Keratinocyte (primary cell): ENCODE measurements at regions not wholly inside any gene's neighbourhood (a gene's known extent, or its start where the extent isn't known, plus 50 kb on each side); places are given as distances from the start of the nearest gene placed in this dataset.

Experiments used
- DNase-seq: peaks from one replicate; pipeline ENCODE4 v3.0.0-alpha.2; 2011; ENCODE audit warnings: low read depth, missing footprints, low spot score
- FAIRE-seq: peaks from 2 replicates; lab custom pipeline; 2011; peaks lifted over from hg19 to GRCh38; lab: Jason Lieb, UNC
- H2AFZ ChIP-seq: 2 replicates; pipeline ENCODE4 v1.6.0; 2012; ENCODE audit warnings: low read length, control low read depth, inconsistent platforms; ENCODE audit not compliant: control insufficient read depth
- H3K27ac ChIP-seq: 2 replicates; pipeline ENCODE4 v1.5.1; 2011; ENCODE audit warnings: low read length; ENCODE audit not compliant: control insufficient read depth, insufficient read depth
- H3K27me3 ChIP-seq: 3 replicates; pipeline ENCODE4 v1.6.0; 2011; ENCODE audit warnings: low read length; ENCODE audit not compliant: control insufficient read depth, insufficient read depth; ENCODE audit errors: extremely low read depth
- H3K36me3 ChIP-seq, 2 experiments: 2 replicates in 1 of 2; 3 replicates in 1 of 2; pipeline ENCODE4 v1.5.1; 2011; ENCODE audit warnings: low read length in 2 of 2, mild to moderate bottlenecking in 1 of 2; ENCODE audit not compliant: control insufficient read depth in 2 of 2, insufficient read depth in 2 of 2; ENCODE audit errors: extremely low read depth in 1 of 2
- H3K4me1 ChIP-seq: 3 replicates; pipeline ENCODE4 v1.5.1; 2011; ENCODE audit warnings: low read length; ENCODE audit not compliant: control insufficient read depth, insufficient read depth; ENCODE audit errors: extremely low read depth
- H3K4me2 ChIP-seq: 3 replicates; pipeline ENCODE4 v1.6.0; 2011; ENCODE audit warnings: low read depth, low read length; ENCODE audit not compliant: control insufficient read depth, insufficient read depth; ENCODE audit errors: extremely low read depth
- H3K4me3 ChIP-seq, 3 experiments: fragments of 200-600 bp in 1 of 3; sonication (generic) in 1 of 3; 2 replicates in 2 of 3; 3 replicates in 1 of 3; pipeline ENCODE4 v1.5.1; 2011 to 2016; ENCODE audit warnings: low read length in 3 of 3, mild to moderate bottlenecking in 3 of 3, control low read depth in 2 of 3, inconsistent platforms in 1 of 3, low read depth in 1 of 3, mixed read lengths in 1 of 3, mixed run types in 1 of 3, moderate library complexity in 1 of 3; ENCODE audit not compliant: control insufficient read depth in 2 of 3, insufficient read depth in 2 of 3; ENCODE audit errors: extremely low read depth in 1 of 3
- H3K79me2 ChIP-seq: 2 replicates; pipeline ENCODE4 v1.6.0; 2012; ENCODE audit warnings: low read length; ENCODE audit not compliant: control insufficient read depth, insufficient read depth
- H3K9ac ChIP-seq: 3 replicates; pipeline ENCODE4 v1.6.0; 2011; ENCODE audit warnings: low read length; ENCODE audit not compliant: control insufficient read depth, insufficient read depth; ENCODE audit errors: extremely low read depth
- H3K9me1 ChIP-seq: 3 replicates; pipeline ENCODE4 v1.6.0; 2011; ENCODE audit warnings: low read length; ENCODE audit not compliant: control insufficient read depth, insufficient read depth; ENCODE audit errors: extremely low read depth
- H3K9me3 ChIP-seq: 2 replicates; pipeline ENCODE4 v1.5.1; 2012; ENCODE audit warnings: low read depth, low read length; ENCODE audit not compliant: control insufficient read depth
- H4K20me1 ChIP-seq: 3 replicates; pipeline ENCODE4 v1.6.0; 2011; ENCODE audit warnings: low read length; ENCODE audit not compliant: control insufficient read depth, insufficient read depth; ENCODE audit errors: extremely low read depth
- EZH2 ChIP-seq: IDR thresholded peaks from one replicate; pipeline ENCODE4 v1.6.1; 2012; ENCODE audit warnings: inconsistent platforms, mild to moderate bottlenecking, low read length, moderate library complexity
- dilution Hi-C: fragments of 300-500 bp; cut with MboI; formaldehyde crosslinking; loops from one replicate; pipeline ENCODE4 v1.7.0; 2020; ENCODE audit warnings: low sequenced_read_pairs; ENCODE audit not compliant: extremely low pct_ligation_motif_present
- TF ChIP-seq, protein P1 (sequence below), 3 experiments: IDR thresholded peaks in 1 of 3; conservative IDR thresholded peaks in 1 of 3; optimal IDR thresholded peaks in 1 of 3; 2 replicates in 2 of 3; 3 replicates in 1 of 3; pipeline versions ENCODE3 to v1.5.1; 2011; ENCODE audit warnings: low read length in 3 of 3, mild to moderate bottlenecking in 3 of 3, moderate library complexity in 2 of 3, control low read depth in 1 of 3, inconsistent platforms in 1 of 3; ENCODE audit not compliant: insufficient read depth in 2 of 3; ENCODE audit errors: extremely low read depth in 1 of 3

DNA sequence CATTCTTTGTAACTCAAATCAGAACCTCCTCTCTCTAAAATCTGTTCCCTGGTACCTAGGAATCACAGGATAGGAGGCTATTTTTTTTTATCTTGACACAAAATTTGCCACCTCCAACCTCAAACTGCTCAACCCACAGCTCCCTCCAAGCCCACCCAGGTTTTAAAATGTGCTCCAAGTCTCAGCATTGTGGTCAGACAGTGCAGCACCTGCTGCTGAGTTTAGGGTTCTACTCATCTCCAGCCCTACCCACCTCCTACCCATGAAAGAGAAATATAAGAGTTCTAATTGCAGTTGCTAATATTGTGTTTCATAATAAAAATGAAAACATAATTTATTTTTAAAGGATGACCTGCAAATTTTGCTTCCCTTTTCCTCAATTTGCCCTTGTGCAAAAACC is 496.5 kb downstream of the MAFB start:
- dilution Hi-C loops, result no loop called here
- no peaks in the 10 kb centered on the region for H3K9me3 ChIP-seq
- H3K4me3 ChIP-seq, result no peak overlapping the region
- H4K20me1 ChIP-seq, result no peaks in the 10 kb centered on the region
- no peak for FAIRE-seq
- DNase-seq, result no peak
- no peaks in the 10 kb centered on the region for H3K36me3 ChIP-seq
- H3K27me3 ChIP-seq, result no peaks in the 10 kb centered on the region
- no peak overlapping the region for H2AFZ ChIP-seq
- no peak for TF ChIP-seq EZH2
- TF ChIP-seq, protein P1, sequence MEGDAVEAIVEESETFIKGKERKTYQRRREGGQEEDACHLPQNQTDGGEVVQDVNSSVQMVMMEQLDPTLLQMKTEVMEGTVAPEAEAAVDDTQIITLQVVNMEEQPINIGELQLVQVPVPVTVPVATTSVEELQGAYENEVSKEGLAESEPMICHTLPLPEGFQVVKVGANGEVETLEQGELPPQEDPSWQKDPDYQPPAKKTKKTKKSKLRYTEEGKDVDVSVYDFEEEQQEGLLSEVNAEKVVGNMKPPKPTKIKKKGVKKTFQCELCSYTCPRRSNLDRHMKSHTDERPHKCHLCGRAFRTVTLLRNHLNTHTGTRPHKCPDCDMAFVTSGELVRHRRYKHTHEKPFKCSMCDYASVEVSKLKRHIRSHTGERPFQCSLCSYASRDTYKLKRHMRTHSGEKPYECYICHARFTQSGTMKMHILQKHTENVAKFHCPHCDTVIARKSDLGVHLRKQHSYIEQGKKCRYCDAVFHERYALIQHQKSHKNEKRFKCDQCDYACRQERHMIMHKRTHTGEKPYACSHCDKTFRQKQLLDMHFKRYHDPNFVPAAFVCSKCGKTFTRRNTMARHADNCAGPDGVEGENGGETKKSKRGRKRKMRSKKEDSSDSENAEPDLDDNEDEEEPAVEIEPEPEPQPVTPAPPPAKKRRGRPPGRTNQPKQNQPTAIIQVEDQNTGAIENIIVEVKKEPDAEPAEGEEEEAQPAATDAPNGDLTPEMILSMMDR (optimal IDR thresholded peaks at IDR 0.05 in 1 of 3, IDR thresholded peaks at IDR 0.05 in 1 of 3, conservative IDR thresholded peaks at IDR 0.05 in 1 of 3; ENCODE audit: extremely low read depth in 1 of 3, insufficient read depth in 2 of 3, low read length in 3 of 3), result no peak
- H3K4me1 ChIP-seq, result peaks cover 3% of the 10 kb centered on the region
- no peaks in the 10 kb centered on the region for H3K79me2 ChIP-seq
- H3K9ac ChIP-seq, result no peak overlapping the region
- no peak overlapping the region for H3K27ac ChIP-seq
- no peaks in the 10 kb centered on the region for H3K9me1 ChIP-seq
- no peak overlapping the region for H3K4me2 ChIP-seq

DNA sequence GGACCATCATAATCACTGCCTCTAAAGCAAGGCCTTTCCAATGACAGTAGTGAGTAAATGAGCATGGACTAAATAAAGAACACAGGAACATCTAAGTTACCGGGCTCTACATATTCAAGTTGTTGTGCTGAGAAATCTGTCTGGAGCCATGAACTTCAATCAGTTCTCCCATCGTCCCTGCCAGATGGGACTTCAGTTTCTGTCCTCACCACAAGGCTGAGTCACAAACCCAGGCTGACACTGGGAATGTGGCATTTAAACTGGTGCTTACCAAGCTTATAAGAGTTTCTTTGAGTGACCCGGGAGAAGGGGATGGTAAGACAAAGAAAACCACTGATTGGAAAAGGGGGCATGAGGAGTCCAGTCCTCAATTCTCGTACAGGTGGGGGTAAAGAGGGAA is 497.0 kb downstream of the MAFB start:
- Histone ChIP-seq H3K27ac (no peak overlapping the region), H4K20me1 (no peaks in the 10 kb centered on the region), H3K4me3 (no peak overlapping the region), H3K4me2 (no peak overlapping the region), H3K27me3 (no peaks in the 10 kb centered on the region), H3K36me3 (no peaks in the 10 kb centered on the region), H3K9me1 (no peaks in the 10 kb centered on the region), H3K79me2 (no peaks in the 10 kb centered on the region), H3K4me1 (peaks cover 3% of the 10 kb centered on the region), H3K9ac (no peak overlapping the region), H3K9me3 (no peaks in the 10 kb centered on the region), H2AFZ (no peak overlapping the region)
- FAIRE-seq (no peak), DNase-seq (no peak)
- TF ChIP-seq, protein P1 (optimal IDR thresholded peaks at IDR 0.05 in 1 of 3, IDR thresholded peaks at IDR 0.05 in 1 of 3, conservative IDR thresholded peaks at IDR 0.05 in 1 of 3; ENCODE audit: extremely low read depth in 1 of 3, insufficient read depth in 2 of 3, low read length in 3 of 3), result no peak
- TF ChIP-seq EZH2, result no peak
- dilution Hi-C loops, result no loop called here
